IPS DF 6.9 (cell line): ENCODE measurements at regions not wholly inside any gene's neighbourhood (a gene's known extent, or its start where the extent isn't known, plus 50 kb on each side); places are given as distances from the start of the nearest gene placed in this dataset.

Source experiments
- DNase-seq: peaks from one replicate; pipeline ENCODE4 v3.0.0-alpha.2; 2013; ENCODE audit warnings: low read depth, low spot score
- H3K27ac ChIP-seq: one replicate; pipeline ENCODE4 v1.5.1; 2013; ENCODE audit warnings: low read length, control low read depth
- H3K27me3 ChIP-seq: 2 replicates; pipeline ENCODE4 v1.6.1; 2013; ENCODE audit warnings: mild to moderate bottlenecking, low read length; ENCODE audit not compliant: control insufficient read depth, insufficient read depth
- H3K36me3 ChIP-seq: 2 replicates; pipeline ENCODE4 v1.6.1; 2013; ENCODE audit warnings: low read length; ENCODE audit not compliant: control insufficient read depth, insufficient read depth
- H3K4me1 ChIP-seq: 2 replicates; pipeline ENCODE4 v1.6.1; 2013; ENCODE audit warnings: low read length; ENCODE audit not compliant: control insufficient read depth, insufficient read depth
- H3K4me3 ChIP-seq: 2 replicates; pipeline ENCODE4 v1.5.1; 2013; ENCODE audit warnings: mild to moderate bottlenecking, low read length
- H3K9me3 ChIP-seq: 2 replicates; pipeline ENCODE4 v1.6.1; 2013; ENCODE audit warnings: low read length, inconsistent platforms; ENCODE audit not compliant: control insufficient read depth, insufficient read depth
- WGBS: extraction: QIAGEN DNeasy Blood & Tissue Kit; methylation state at CpG from one replicate; pipeline ENCODE4 v1.1.7; 2013; ENCODE audit warnings: mixed read lengths, missing lambda C conversion rate; ENCODE audit not compliant: insufficient read length, insufficient coverage; 5-methylcytosine and 5-hydroxymethylcytosine counted together

- H3K27ac ChIP-seq: no peak overlapping the region
- no peaks in the 10 kb centered on the region for H3K36me3 ChIP-seq
- no peak for DNase-seq
- H3K4me1 ChIP-seq: no peaks in the 10 kb centered on the region
- no peak overlapping the region for H3K4me3 ChIP-seq
- WGBS: no CpG with 5 or more reads among the region's 4 CpGs
- H3K27me3 ChIP-seq: no peaks in the 10 kb centered on the region
- H3K9me3 ChIP-seq: no peaks in the 10 kb centered on the region
These were observed 74.0 kb downstream of the CMPK2 start for GRCh38 chr2:6791682-6792081.

- Histone ChIP-seq H3K27me3 (no peaks in the 10 kb centered on the region), H3K27ac (no peak overlapping the region), H3K9me3 (no peaks in the 10 kb centered on the region), H3K4me3 (no peak overlapping the region), H3K36me3 (no peaks in the 10 kb centered on the region), H3K4me1 (no peaks in the 10 kb centered on the region)
- no CpG with 5 or more reads among the region's 5 CpGs for WGBS
- DNase-seq: no peak
These were observed 72.8 kb downstream of the CMPK2 start for GRCh38 chr2:6792883-6793282.

- no CpG with 5 or more reads among the region's 3 CpGs for WGBS
- no peak for DNase-seq
- H3K27me3 ChIP-seq: no peaks in the 10 kb centered on the region
- no peaks in the 10 kb centered on the region for H3K36me3 ChIP-seq
- H3K4me1 ChIP-seq: no peaks in the 10 kb centered on the region
- H3K4me3 ChIP-seq: no peak overlapping the region
- no peaks in the 10 kb centered on the region for H3K9me3 ChIP-seq
- no peak overlapping the region for H3K27ac ChIP-seq
These were observed 72.3 kb downstream of the CMPK2 start for GRCh38 chr2:6793371-6793770.

GRCh38 chr2:6793913-6794312, 71.8 kb downstream of the CMPK2 start:
- no CpG with 5 or more reads among the region's 6 CpGs for WGBS
- no peak overlapping the region for H3K27ac ChIP-seq
- H3K4me3 ChIP-seq: no peak overlapping the region

GRCh38 chr2:6794448-6794847, 71.3 kb downstream of the CMPK2 start:
- Histone ChIP-seq H3K9me3 (no peaks in the 10 kb centered on the region), H3K36me3 (no peaks in the 10 kb centered on the region), H3K27me3 (no peaks in the 10 kb centered on the region), H3K4me3 (no peak overlapping the region), H3K4me1 (no peaks in the 10 kb centered on the region), H3K27ac (no peak overlapping the region)
- no peak for DNase-seq
- no CpG with 5 or more reads among the region's 8 CpGs for WGBS

More at GRCh38 chr2:6793913-6794312, 71.8 kb downstream of the CMPK2 start:
- DNase-seq: no peak
- Histone ChIP-seq H3K9me3 (no peaks in the 10 kb centered on the region), H3K36me3 (no peaks in the 10 kb centered on the region), H3K4me1 (no peaks in the 10 kb centered on the region), H3K27me3 (no peaks in the 10 kb centered on the region)
